Liver (tissue), 3 donors: ENCODE measurements at regions not wholly inside any gene's neighbourhood (a gene's known extent, or its start where the extent isn't known, plus 50 kb on each side); places are given as distances from the start of the nearest gene placed in this dataset.
"Not testable (repeated sequence)": the region's sequence is repeated elsewhere in the genome, so short reads cannot be mapped to it uniquely, and the experiment has no call there.

ENCODE experiments used
- ATF3 ChIP-seq: IDR thresholded peaks from 2 replicates; pipeline ENCODE4 v1.6.1; 2016; ENCODE audit warnings: antibody characterized with exemption
- EGR1 ChIP-seq, 2 donors: IDR thresholded peaks; 2 replicates each; pipeline ENCODE4 v1.6.1; 2016 to 2018; ENCODE audit warnings: antibody characterized with exemption in 2 of 2, low read depth in 2 of 2
- HNF4A ChIP-seq, 2 donors: conservative IDR thresholded peaks; 2 replicates each; pipeline ENCODE4 v1.6.1; 2016; ENCODE audit warnings: antibody characterized with exemption in 2 of 2, mild to moderate bottlenecking in 2 of 2
- JUND ChIP-seq, 2 donors: IDR thresholded peaks; 2 replicates each; pipeline ENCODE4 v1.6.1; 2016; ENCODE audit warnings: antibody characterized with exemption in 2 of 2
- MAX ChIP-seq: IDR thresholded peaks from 2 replicates; pipeline ENCODE4 v1.6.1; 2016; ENCODE audit warnings: antibody characterized with exemption
- RAD21 ChIP-seq, 2 donors: IDR thresholded peaks; 2 replicates each; pipeline ENCODE4 v1.6.1; 2016; ENCODE audit warnings: antibody characterized with exemption in 2 of 2, mild to moderate bottlenecking in 2 of 2
- SP1 ChIP-seq: IDR thresholded peaks from 2 replicates; pipeline ENCODE4 v1.6.1; 2018; ENCODE audit warnings: antibody characterized with exemption, mild to moderate bottlenecking
- TAF1 ChIP-seq: conservative IDR thresholded peaks from 2 replicates; pipeline ENCODE4 v1.6.1; 2016; ENCODE audit warnings: antibody characterized with exemption, mild to moderate bottlenecking
- YY1 ChIP-seq: IDR thresholded peaks from 2 replicates; pipeline ENCODE4 v1.6.1; 2016; ENCODE audit warnings: antibody characterized with exemption, mild to moderate bottlenecking
- TF ChIP-seq, protein P1 (sequence below): fragments of 150-350 bp; IDR thresholded peaks from 2 replicates; pipeline ENCODE4 v1.5.1; 2017; ENCODE audit warnings: improper control_type of control experiment, low read depth, low read length; ENCODE audit not compliant: missing input control
- TF ChIP-seq, protein P2 (sequence below): IDR thresholded peaks from 2 replicates; pipeline ENCODE4 v1.6.1; 2016; ENCODE audit warnings: antibody characterized with exemption, mild to moderate bottlenecking
- donor health status: healthy.
- donor health status: healthy.

DNA sequence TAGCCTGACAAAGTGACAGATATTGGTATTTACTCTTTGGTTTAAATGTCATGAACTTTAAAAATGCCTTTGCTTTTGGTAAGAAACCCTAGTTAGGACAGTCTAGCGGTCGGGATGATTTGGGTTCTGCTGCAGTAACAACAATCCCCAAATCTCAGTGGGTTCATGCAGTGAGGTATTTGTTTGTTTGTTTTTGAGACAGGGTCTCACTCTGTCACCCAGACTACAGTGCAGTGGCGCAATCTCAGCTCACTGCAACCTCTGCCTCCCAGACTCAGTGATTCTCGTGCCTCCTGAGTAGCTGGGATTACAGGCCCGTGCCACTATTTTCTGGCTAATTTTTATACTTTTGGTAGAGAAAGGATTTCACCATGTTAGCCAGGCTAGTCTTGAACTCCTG is 65.2 kb upstream of the EEF2KMT start:
- not testable (repeated sequence) for TF ChIP-seq JUND (IDR thresholded peaks at IDR 0.05); EGR1 (IDR thresholded peaks at IDR 0.05; ENCODE audit: low read depth in 2 of 2); MAX; YY1; ATF3; TAF1; RAD21 (IDR thresholded peaks at IDR 0.05); SP1; HNF4A (conservative IDR thresholded peaks at IDR 0.05)
- TF ChIP-seq, protein P1, sequence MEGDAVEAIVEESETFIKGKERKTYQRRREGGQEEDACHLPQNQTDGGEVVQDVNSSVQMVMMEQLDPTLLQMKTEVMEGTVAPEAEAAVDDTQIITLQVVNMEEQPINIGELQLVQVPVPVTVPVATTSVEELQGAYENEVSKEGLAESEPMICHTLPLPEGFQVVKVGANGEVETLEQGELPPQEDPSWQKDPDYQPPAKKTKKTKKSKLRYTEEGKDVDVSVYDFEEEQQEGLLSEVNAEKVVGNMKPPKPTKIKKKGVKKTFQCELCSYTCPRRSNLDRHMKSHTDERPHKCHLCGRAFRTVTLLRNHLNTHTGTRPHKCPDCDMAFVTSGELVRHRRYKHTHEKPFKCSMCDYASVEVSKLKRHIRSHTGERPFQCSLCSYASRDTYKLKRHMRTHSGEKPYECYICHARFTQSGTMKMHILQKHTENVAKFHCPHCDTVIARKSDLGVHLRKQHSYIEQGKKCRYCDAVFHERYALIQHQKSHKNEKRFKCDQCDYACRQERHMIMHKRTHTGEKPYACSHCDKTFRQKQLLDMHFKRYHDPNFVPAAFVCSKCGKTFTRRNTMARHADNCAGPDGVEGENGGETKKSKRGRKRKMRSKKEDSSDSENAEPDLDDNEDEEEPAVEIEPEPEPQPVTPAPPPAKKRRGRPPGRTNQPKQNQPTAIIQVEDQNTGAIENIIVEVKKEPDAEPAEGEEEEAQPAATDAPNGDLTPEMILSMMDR, result not testable (repeated sequence)
- TF ChIP-seq, protein P2, sequence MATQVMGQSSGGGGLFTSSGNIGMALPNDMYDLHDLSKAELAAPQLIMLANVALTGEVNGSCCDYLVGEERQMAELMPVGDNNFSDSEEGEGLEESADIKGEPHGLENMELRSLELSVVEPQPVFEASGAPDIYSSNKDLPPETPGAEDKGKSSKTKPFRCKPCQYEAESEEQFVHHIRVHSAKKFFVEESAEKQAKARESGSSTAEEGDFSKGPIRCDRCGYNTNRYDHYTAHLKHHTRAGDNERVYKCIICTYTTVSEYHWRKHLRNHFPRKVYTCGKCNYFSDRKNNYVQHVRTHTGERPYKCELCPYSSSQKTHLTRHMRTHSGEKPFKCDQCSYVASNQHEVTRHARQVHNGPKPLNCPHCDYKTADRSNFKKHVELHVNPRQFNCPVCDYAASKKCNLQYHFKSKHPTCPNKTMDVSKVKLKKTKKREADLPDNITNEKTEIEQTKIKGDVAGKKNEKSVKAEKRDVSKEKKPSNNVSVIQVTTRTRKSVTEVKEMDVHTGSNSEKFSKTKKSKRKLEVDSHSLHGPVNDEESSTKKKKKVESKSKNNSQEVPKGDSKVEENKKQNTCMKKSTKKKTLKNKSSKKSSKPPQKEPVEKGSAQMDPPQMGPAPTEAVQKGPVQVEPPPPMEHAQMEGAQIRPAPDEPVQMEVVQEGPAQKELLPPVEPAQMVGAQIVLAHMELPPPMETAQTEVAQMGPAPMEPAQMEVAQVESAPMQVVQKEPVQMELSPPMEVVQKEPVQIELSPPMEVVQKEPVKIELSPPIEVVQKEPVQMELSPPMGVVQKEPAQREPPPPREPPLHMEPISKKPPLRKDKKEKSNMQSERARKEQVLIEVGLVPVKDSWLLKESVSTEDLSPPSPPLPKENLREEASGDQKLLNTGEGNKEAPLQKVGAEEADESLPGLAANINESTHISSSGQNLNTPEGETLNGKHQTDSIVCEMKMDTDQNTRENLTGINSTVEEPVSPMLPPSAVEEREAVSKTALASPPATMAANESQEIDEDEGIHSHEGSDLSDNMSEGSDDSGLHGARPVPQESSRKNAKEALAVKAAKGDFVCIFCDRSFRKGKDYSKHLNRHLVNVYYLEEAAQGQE, result not testable (repeated sequence)
